Ammon's horn (tissue), 1 donor: ENCODE measurements at regions not wholly inside any gene's neighbourhood (a gene's known extent, or its start where the extent isn't known, plus 50 kb on each side); places are given as distances from the start of the nearest gene placed in this dataset.

Experiments used
- DNase-seq: peaks from one replicate; pipeline ENCODE4 v3.0.0-alpha.2; 2016; ENCODE audit warnings: low spot score

DNA sequence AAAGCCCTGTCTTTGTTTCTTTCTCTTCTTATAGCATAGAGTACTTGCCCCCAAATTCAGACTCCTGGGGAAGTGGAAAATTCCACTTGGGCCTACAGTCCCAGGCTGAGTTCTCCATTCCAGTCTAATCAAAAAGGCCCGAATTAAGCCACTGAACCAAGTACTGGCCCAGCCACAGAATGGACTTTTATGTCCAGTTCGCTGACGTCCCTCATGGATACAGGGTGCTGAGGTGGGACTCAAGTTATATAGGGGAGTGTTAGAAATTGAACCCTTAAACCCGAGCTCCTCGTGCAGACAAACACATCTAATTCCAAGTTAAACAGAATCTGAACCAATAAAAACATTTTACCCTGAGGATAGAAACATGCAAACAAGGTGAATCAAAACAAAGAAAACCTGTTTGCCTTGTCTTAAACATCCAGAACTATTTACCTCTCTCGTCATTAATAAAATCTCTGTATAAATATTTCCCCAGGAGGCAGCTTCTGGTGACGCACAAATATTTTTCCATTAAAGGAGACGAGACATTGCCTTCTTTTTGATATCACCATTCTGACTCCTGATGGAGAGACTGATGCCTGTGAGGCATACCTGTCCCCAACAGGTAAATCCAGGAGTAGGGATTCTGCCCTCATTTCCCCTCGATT lies 136.8 kb upstream of the ARL4C start:
- DNase-seq: no peak

DNA sequence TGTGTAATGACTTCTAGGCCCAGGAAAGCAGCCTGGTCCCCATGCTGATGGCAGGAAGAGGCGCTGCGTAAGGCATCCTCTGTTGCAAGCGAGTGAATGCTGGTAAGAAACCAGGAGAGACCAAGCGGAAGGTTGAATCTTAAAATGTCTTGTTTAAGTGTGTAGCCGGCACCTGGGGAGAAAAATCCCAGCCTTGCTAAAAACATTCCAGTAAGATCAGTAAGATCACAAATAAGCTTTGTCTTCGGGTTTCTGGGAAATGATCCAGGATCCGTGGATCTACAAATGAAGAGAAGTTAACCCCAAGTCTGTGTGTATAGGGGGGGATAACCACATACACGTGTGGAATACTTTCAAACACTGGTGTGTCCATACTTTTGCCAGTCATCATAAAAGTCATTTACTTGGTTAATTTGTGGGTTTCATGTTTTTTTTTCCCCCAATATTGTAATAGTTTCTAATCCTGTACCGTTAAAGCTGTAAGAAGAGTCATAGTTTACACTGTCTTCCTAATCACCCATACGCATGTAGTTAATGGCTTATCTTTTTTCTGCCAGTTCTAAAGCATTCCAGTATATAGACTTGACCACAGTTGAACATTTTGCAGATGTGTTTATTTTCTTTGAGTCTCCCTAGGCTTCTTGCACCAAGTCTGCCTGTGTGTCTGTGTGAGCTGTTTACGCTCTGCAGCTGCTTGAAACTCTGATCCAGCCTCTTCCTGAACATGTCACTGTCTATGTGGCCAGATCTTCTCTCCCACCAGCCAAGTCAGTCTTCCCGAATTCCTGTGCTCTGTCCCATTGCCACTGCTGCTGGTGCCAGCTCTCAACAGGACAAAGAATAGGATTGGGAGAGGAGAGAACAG lies 135.9 kb upstream of the ARL4C start:
- no peak for DNase-seq

DNA sequence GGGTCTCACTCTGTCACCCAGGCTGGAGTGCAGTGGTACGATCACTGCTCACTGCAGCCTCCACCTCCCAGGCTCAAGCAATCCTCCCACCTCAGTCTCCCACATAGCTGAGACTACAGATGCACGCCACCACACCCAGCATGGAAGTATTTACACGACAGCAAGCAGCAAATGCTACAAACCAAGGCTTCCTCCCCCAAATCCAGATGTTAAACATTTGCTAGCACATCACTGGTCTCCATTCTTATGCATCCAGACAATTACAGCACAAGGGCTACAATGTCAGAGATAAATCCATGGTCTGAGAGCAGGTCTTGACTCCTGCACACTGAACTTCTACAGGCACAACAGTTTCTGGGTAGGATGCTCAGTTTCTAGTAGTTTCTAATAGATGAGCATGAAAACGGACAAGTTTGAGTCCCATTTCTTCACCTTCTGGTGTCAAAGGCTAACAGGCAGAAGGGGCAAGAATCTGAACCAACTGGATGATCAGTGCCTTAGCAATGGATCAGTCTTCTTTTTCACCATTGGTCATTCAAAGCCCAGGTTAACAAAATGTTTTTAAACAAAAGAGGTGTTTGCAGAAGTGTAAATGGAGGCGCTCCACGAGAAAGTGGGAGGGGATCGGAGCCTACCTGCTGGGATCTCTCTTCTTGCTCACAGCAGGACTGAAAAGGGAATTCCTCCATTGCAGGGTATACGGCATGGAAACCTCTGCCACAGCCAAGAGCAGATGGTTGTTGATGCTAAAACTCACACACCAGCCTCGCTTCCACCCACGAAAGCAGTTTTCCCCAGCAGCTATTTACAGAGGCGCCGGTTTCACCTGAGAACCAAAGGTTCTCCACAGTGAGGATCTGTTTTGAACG lies 135.0 kb upstream of the ARL4C start:
- DNase-seq: no peak

GRCh38 chr2:234630801-234631261 lies 133.9 kb upstream of the ARL4C start:
- no peak for DNase-seq

GRCh38 chr2:234629596-234629995 lies 132.7 kb upstream of the ARL4C start:
- no peak for DNase-seq

- no peak for DNase-seq
Measured at GRCh38 chr2:234628953-234629352, 132.1 kb upstream of the ARL4C start.

DNA sequence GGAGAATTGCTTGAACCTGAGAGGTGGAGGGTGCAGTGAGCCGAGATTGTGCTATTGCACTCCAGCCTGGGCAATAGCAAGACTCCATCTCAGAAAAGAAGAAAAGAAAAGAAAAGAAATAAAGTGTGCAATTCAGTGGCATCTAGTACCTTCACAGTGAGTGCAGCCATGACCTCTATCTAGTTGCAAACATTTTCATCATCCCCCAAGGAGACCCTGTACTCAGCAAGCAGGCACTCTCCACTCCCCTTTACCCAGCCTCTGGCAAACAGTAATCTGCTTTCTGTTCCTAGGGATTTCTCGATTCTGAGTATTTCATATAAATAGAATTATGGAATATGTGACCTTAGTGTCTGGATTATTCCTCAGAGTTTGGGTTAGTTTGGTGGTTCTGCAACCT lies 130.4 kb upstream of the ARL4C start:
- no peak for DNase-seq

- DNase-seq: no peak
Measured at GRCh38 chr2:234626566-234627130, 129.8 kb upstream of the ARL4C start.

GRCh38 chr2:234625626-234626250 lies 128.9 kb upstream of the ARL4C start:
- DNase-seq: no peak

DNA sequence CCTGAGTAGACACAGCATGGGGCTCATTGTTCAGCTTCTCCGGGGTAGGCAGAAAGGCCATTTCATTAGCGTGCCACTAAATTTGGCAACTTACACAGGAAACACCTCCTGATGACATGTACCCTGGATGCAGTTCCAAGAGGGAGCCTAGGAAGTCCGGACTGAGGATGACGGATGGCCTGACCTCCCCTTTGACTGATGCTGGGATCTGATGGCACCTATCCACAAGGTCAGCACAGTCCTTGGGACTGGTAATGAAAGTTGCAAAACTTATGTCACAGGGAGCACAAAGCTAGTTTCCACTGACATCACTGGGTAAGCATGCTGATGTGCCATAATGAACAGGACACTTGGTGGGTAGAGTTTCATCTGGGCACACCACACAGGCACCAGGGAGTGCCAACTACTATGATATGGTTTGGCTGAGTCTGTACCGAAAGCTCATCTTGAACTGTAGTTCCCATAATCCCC lies 126.7 kb upstream of the ARL4C start:
- DNase-seq: no peak

- no peak for DNase-seq
Measured at GRCh38 chr2:234621120-234621519, 124.2 kb upstream of the ARL4C start.

- DNase-seq: no peak
Measured at GRCh38 chr2:234620018-234620417, 123.1 kb upstream of the ARL4C start.

GRCh38 chr2:234615643-234616356 lies 118.9 kb upstream of the ARL4C start:
- no peak for DNase-seq

- DNase-seq: no peak
Measured at GRCh38 chr2:234611209-234611608, 114.3 kb upstream of the ARL4C start.

DNA sequence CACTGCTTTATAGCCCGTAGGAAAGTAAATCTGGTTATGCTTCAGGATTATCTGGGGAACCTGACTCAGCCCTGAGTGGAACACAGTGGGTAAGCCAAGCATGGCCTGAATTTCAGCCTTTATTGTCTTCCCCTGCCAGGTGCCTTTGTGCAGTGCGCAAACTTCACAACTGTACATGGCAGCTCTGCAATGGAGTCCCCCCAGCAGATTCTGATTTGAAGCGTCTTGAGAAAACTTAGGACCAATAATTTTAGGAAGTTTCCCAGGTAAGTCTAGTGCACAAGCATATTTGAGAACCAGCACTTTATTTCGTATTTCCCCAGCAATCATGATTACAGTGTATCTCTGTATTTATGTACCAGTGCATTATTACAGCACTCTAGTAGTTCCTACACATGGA lies 112.1 kb upstream of the ARL4C start:
- no peak for DNase-seq

DNA sequence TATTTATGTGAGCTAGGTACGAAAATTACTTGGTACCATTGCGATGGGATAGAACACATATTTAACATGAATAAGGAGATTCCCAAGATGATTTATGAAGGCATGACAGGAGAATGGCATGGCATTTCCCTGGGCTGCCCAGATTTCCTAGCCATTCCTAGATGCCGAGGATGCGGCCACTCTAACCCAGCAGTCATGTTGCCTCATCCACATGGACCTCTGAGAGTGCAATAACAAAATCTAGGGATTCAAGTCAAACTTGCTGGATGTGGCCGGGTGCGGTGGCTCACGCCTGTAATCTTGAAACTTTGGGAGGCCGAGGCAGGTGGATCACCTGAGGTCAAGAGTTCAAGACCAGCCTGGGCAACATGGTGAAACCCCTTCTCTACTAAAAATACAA lies 110.8 kb upstream of the ARL4C start:
- DNase-seq: no peak

- peak; percentile 10 for DNase-seq
Measured at GRCh38 chr2:234606896-234607295, 110.0 kb upstream of the ARL4C start.

- DNase-seq: no peak
Measured at GRCh38 chr2:234603619-234604018, 106.7 kb upstream of the ARL4C start.

DNA sequence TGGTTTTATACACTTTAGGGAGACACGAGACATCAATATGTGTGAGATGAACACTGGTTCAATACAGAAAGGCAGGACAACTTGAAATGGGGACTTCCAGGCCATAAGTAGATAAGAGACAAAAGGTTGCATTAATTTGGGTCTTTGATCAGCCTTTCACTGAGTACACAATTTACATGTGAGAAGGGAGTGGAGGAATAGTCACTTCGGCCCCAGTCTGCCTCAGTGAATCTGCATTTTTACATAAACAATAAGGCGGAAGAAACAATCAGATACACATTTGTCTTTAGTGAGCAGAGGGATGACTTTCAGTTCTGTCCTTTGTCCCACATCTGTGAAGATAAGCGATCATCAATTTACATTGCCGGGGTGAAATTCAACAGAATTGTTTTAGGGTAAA lies 104.3 kb upstream of the ARL4C start:
- no peak for DNase-seq

GRCh38 chr2:234597576-234597861 lies 100.6 kb upstream of the ARL4C start:
- DNase-seq: no peak
